Forelimb muscle (tissue), 1 donor: ENCODE measurements at regions not wholly inside any gene's neighbourhood (a gene's known extent, or its start where the extent isn't known, plus 50 kb on each side); places are given as distances from the start of the nearest gene placed in this dataset.
A peak's percentile ranks its signal among the peaks of the same experiment; 100 is the strongest.

Experiments used
- DNase-seq: peaks from one replicate; pipeline ENCODE4 v3.0.0-alpha.2; 2013; ENCODE audit warnings: low read depth

DNA sequence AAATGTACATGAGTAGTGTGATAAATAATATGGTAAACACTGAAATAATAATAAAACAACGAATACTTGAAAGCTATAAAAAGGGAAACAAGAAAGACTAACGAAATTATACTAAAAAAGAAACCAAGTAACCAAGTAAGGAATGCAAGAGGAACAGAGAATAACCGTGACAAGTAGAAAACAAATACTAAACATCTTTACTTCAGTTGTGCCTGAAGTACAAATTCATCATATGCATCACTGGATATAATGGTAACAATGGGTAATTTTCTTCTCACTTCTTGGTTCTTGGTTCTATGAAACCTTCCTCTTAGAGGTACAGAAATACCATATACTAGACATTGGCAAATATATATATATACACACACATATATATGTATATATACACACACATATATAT is 1093.6 kb upstream of the B3GALT2 start:
- DNase-seq, result no peak

DNA sequence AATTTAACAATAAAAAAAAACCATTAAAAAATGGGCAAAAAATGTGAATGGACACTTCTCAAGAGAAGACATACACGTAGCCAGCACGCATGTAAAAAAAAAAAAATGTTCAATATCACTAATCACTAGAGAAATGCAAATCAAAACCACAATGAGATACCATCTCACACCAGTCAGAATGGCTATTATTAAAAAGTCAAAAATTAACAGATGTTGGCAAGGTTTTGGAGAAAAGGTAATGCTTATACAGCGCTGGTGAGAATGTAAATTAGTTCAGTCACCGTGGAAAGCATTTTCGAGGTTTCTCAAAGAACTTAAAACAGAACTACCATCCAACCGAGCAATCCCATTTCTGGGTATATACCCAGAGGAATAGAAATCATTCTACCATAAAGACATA is 1091.5 kb upstream of the B3GALT2 start:
- no peak for DNase-seq

DNA sequence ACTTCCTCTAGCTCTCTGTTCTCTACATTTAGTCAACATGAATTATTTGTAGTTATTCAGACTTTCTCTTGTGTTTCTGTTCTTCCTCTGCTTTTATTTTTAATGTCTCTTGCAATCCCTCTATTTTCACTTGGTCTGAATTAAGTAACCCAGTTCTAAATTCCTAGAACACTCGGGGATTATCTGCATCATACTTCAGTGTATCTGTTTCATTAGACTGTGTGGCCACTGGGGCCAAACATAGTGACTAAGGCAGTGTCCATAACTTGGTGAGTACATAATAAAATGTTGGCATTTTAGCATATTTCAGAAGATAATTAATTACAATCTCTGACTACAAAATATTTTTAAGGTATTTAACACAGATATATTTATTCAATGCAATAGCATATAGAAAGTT is 1087.2 kb upstream of the B3GALT2 start:
- DNase-seq, result no peak

DNA sequence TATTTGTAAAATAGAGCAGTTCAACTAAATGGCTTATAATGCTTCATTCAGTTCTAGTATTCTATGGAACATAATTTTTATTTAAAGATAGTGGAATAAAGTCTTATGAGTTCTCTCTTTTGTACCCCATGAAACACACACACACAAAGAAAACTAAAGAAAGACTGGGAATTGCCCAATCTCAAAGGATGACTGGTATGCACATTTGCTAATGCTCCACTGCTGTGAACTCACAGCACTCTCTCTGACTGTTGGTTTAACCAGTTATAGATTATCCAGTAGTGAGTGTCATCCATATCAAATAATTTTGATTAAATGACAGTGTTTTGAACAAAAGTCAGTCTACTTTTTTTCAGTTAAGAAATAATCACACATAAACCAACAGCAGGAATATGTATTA is 1082.4 kb upstream of the B3GALT2 start:
- DNase-seq, result no peak

DNA sequence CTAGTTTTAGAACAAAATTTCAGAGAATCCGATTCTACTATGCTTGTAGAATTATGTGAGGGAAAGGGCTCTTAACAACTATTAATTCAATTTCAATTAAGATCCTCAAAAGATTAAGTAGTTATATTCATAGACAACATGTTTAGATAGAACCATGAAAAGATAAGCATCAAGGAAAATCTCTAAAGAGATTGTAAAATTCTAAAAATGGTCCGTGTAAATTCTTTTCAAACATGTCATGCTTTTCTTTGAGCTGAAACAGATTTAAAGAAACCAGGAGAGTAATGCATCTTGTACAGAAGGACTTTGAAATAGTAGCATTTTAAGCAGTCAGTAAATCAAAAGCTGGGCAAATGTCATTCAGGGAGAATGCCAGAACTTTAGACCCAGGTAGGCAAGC is 1080.6 kb upstream of the B3GALT2 start:
- no peak for DNase-seq

DNA sequence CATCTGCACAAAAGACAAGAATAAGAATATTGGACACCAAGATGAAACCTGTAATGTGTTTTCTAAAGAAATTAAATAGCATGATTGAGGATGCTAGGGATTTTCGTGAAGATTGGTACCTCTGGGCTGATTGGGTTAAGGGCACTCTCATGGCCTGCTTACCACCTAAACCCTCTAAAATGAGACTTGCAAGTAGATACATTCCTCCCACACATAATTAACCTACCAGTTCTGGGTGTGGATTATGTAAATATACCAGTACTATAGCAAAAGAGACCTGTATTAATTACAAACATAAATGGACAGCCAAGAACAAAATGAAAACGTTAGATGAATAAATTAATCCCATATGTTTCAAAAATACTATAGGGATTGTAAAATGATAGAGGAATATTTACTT is 1069.6 kb upstream of the B3GALT2 start:
- DNase-seq, result no peak

DNA sequence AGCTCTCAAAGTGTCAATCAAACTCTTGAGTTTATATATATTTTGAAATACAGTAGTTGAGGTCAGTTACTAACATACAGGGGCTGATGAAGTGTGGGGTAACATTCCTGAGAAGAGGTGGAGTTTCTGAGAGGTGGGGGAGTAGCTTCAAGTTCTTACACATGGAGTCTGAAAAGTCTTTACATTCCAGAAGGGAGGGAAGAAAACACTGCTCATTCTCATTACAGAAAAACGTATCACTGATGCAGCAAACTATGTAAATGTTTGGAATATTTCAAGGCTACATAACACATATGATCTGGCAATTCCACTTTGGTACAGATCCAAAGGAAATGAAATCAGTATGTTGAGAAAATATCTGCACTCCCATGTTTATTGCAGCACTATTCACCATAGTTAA is 1065.8 kb upstream of the B3GALT2 start:
- no peak for DNase-seq

DNA sequence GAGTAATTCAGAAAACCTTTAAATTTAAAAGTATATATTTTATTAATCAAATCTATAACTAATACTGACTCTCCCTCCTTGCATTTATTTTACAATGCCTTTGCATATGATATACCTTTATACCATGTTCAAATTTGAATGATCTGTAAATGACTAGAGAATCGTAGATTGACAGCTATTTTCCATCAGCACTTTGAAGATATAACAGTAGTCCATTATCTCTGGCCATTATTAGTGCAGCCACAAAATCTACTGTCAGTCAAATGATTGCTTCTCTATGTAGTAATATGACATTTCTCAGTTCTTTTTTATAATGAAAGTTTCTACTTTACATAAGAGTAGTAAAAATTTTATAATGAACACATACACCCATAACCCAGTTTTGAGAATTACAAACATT is 1054.8 kb upstream of the B3GALT2 start:
- no peak for DNase-seq

DNA sequence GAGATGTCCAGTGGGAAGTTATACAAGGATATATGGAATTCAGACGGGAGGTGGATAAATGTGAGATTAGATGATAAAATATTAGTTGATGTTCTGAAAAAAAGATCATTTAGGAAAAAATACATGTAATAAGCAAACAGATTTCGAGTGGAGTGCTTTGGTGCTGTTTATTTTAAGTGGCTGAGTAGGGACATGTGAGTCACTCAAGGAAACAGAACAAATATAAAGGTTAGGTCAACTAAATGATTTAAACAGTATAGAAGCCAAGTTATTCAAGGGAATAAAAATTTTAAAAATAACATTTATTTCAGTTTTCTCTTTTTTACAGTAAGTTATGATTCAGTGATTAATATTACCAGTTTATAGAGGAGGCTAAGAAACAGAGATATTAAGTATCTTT is 1046.7 kb upstream of the B3GALT2 start:
- no peak for DNase-seq

DNA sequence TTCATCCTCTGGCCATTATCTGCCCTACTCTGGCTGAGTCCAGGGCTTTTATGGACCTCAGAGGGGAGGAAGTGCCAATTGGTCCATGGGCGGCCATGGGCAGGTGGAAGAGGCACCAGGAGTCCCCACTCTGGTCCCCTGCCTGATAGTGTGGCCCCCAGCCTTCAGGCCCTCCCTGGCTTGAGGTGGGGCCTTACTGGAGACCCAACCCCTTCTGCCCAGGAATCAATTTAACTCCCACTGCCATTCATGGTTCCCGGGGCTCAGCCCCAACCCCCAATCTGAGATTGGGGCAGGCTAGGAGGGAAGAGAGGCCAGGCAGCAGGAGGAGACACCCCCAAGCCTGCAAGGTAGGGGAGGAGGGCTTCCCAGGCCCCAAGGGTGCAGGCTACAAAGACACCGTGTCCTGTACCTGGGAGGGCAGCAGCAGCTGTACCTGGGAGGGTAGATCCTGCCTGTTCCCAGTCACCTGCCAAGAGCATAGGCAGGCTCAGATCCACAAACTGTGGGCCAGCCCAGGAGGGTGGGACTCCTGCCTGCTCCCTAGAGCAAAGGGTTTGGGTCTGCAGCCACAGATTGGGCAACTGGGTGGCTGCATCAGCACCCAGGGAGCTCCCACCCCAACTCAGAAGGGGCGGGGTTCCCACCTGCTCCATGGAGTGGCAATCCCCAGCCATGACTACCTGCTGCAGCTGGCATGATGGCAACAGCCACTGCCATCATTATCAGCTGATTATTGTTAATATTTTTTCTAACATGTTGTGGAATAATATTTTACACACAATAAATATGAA is 1044.1 kb upstream of the B3GALT2 start:
- DNase-seq, result no peak

DNA sequence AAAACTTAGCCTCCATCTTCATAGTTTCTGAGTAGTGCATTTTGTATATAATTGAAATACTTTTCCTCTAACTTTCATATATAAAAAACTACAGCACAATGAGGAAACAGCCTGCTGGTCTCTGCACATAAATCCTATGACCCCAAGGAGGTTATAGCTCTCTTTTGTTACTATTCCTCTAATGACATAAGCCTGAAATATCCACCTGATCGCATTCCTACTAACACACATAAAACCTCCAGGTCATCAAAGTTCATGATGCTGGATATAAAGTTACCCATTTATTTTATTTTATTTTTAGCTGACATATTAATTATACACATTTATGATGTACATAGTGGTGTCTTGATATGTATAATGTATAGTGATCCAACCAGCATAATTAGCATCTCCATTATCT is 1042.0 kb upstream of the B3GALT2 start:
- DNase-seq, result no peak

DNA sequence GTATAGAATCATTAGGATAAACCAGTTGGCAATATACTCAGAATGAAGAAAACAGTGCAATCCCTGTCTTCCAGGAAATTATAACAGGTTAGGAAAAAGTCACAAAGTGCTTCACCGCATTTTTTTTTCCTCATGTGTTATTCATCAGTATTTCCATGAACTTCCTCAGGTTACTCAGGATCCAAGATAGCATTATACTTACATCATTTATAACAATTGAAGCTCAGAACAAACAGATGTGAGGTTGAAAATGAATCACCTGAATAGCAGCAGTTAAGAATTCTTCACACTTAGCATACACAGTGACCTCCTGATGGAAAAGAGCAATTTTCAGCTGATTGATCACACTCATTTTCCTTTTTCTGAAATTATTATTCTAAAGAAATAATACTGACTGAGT is 1040.7 kb upstream of the B3GALT2 start:
- no peak for DNase-seq

DNA sequence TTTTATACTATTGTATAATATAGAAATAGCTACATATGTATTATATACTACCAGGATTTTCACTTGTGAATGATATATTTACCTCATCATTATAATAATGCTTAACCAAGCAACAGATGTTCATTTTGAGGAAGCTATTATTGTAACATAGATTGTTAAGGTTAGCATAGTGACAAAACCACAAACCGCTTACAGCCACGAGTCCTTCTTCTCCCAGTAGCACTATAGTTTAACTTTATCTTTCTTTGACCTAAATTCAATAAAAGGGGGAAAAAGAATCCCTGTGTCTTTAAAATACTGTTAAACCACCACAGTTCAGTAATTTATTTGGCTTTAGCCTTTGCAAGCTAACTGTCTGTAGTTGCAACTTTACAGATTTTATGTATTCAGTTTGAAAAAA is 1039.4 kb upstream of the B3GALT2 start:
- DNase-seq, result peak; percentile 13

DNA sequence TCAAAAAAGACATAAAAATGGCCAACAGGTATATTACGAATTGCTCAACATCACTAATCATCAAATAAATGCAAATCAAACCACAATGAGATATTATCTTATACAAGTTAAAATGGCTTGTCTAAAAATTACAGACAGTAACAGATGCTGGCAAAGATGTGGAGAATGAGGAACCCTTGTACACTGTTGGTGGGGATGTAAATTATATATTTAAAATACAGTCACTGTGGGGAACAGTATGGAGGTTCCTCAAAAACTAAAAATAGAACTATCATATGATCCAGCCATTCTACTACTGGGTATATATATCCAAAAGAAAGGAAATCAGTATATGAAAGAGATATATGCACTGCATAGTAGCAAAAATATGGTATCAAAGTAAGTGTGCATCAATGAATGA is 1037.2 kb upstream of the B3GALT2 start:
- no peak for DNase-seq

DNA sequence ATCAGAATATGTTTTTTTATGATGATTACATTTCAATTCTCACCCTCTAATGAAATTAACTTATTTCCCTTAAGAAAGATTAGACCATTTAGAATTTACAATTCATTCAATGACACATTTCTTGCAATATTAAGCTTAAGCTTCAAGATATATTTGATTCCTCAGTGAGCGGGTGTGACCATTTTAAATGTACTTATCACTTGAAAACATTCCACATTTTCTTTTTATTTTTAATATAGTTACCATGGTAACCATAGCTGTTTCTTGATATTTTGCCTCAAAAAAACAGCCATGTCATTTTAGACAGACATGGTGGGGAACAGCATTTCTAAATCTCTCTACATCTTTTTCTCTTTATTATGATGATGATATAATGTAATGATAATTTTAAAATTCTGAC is 1029.0 kb upstream of the B3GALT2 start:
- no peak for DNase-seq

DNA sequence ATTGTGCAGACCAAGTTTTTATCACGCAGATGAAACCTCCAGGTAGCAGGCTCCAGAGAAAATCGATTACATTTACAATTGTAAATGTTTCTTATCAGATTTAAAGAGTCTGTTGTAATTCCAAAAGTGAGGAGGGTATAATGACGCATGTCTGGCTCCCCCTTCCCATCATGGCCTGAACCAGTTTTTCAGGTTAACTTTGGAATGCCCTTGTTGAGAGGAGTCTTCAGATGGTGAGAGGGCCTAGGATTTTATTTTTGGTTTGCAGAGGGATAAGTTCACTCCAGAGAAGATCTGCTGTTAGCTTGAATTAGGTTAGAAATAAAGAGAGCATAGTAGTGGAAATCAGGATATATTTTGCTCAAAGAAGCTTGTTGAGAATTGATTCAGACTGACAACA is 1028.3 kb upstream of the B3GALT2 start:
- no peak for DNase-seq

DNA sequence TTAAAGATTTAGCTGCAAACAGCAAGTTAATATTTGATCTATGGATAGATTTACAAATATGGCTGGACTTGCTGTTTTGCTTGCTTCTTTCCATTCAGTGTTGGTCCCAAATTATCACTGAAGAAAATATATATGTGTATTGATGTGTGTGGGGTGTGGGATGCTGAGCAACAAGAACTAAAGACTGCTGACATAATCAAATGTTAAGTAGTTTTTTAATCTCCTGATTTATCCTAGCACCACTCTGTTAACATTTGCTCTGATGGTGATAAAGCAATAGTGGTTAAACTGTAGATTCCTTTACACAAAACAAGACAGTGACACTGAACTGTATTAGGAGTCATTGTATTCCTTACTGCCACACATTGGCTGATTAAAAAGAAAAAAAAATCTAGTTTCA is 1023.5 kb upstream of the B3GALT2 start:
- DNase-seq, result no peak

DNA sequence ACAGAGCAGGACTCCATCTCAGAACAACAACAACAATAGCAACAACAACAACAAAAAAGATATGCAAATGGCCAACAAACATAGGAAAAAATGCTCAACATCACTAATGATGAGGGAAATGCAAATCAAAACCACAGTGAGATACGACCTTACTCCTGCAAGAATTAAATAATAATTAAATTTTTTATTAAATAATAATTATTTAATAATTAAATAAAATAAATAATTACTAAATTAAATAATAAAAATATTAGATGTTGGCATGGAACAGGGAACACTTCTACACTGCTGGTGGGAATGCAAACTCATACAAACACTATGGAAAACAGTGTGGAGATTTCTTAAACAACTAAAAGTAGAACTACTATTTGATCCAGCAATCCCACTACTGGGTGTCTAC is 1022.3 kb upstream of the B3GALT2 start:
- no peak for DNase-seq

DNA sequence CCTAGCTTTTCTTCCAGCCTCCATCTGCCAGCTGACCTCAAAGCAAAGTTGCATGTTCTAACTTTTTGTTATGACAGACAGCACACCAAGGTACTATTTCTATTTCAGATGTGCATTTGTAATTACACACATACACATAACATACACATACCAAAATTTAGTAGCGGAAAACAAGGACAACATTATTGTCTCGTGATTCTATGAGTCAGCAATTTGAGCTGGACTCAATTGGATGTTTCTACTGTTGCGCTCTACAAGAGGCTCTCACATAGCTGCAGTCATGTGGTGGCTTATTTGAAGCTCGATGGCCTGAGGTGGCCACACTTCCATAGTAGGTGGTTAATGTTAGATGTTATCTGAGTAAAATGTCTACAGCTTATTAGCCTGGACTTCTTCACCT is 1010.1 kb upstream of the B3GALT2 start:
- DNase-seq, result no peak

DNA sequence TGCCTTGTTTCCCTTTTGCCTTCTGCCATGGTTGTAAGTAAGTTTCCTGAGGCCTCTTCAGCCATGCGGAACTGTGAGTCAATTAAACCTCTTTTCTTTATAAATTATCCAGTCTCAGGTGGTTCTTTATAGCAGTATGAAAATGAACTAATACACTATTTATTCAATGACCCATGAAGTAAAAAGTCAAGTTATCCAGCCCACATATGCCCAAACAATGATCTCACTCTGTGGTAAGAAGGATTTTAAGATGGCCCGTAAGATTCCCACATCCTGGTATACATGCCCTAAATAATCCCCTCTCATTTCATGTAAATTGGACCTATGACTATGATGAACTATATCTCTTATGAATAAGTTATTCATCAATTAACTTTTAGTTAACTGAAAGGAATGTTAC is 1008.3 kb upstream of the B3GALT2 start:
- DNase-seq, result no peak

DNA sequence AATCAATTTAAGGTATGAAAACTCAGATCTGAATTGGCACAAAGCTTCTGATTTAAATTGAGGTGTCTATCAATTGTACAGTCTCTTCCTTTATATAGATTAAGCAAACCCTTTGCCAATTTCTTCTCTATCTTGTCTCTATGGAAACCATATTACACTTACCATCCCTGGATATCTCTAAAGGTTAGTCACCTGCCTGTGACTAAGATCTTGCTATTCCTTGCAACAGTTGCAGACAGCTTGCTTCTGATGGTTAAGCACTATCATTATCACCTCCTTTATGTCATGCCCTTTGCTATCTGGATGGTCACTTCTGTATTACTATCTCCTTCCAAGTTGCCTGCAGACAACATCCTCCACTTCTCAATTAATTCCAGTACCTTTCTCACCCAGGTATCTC is 998.6 kb upstream of the B3GALT2 start:
- no peak for DNase-seq

DNA sequence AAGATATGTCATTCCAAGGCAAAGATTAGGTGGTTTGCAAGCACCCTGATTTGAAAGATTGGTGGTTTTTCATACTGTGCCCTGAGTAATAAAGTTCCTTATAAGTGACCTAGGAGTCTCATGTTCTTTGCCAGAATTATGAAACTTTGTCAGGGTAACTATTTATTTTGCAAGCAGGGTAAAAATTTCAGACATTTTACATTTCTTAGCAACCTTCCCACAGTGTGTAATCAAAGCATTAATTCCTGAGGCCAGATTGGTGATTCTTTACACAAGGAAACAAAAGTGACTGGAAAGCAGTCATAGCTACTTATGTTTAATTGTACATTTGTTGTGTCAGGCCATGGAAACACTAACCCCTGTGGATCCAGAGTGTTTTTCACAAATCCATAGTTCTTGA is 998.0 kb upstream of the B3GALT2 start:
- no peak for DNase-seq

DNA sequence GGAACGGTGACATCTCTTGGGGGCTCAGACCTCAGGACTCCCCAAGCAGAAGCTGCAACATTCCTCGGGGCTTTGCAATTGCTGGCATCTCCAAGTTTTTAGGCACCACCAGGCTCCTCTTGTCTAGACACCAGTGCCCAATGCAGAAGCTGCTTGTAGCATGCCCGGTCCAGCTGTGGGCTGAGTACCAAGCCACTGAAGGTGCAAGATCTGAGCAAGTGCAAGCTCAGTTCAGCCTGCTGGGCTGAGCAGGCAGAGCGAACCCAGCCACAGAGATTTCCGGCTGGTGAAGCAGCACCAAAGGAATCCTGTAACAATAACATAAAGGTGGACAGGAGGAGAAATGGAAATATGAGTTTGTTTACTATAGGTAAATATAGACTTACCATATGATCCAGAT is 995.4 kb upstream of the B3GALT2 start:
- DNase-seq, result no peak

DNA sequence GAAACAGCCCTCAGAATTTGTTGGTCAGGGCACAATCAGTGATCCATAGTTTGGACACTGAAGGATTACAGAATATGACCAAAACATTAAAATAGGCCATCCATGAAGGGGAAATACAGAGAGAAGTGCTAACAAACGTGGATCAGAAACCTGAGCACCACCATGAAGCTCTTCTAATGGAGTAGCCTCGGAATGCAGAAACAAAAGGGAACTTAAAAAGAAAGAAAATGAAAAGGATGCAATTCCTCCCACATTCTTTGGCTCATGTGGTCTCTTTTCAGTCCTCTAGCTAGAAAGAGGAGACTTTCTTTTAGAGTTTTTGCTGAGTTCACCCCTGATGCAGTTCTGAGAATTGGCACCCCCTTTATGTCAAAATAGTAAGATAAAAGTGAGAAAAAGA is 989.8 kb upstream of the B3GALT2 start:
- no peak for DNase-seq
